NCI-H1417 treated with DMSO at 0.1 percent for 48 hours (cell line): ENCODE measurements at regions not wholly inside any gene's neighbourhood (a gene's known extent, or its start where the extent isn't known, plus 50 kb on each side); places are given as distances from the start of the nearest gene placed in this dataset.
"Not testable (repeated sequence)": the region's sequence is repeated elsewhere in the genome, so short reads cannot be mapped to it uniquely, and the experiment has no call there.

Experiments used
- DNase-seq: peaks from one replicate; lab custom pipeline; 2025; lab: John Stamatoyannopoulos, UW

DNA sequence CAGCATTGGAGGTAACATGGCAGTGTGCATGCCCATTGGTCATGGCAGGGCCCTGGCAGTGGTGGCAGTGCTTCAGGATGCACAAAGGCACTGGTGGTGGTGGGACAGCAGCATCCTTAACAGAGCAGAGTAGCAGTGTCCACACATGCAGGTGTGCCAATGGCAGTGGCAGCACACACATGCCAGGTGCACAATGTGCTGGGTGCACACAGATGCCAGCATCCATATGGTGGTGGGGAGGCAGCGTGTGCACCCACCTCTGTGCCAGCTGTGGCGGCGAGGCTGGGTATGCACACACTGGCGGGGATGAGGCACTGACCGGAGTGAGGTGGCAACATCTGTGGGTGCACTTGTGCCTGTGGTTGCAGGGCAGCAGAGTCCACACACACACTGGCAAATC, 150.6 kb downstream of the SI start:
- no peak for DNase-seq

DNA sequence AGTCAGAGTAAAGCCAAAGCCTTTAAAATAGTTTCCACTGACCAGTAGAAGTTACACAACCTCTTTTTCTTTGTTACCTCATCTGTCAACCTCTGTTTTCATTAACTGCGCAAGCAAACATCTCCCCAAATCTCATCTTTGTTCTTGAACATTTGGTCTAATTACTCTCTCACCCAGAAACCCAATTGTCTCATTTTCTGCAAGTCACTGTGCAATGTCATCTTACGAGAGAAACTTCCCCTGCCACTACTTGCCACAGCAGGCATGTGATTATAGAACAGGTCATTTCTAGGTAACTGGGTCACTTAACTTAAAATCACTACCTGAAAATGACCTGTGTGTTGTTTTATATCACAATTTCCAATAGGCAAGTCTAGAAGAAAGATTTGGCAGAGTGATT, 159.4 kb downstream of the SI start:
- no peak for DNase-seq

DNA sequence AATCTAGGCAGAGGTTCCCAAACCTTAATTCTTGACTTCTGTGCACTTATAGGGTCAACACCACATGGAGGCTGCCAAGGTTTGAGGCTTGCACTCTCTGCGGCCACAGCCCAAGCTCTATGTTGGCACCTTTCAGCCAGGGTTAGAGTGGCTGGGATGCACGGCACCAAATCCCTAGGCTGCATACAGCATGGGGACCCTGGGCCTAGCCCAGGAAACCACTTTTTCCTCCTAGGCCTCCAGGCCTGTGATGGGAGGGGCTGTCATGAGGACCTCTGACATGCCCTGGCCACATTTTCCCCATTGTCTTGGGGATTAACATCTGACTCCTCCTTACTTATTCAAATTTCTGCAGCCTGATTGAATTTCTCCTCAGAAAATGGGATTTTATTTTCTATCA, 165.4 kb downstream of the SI start:
- DNase-seq: no peak

DNA sequence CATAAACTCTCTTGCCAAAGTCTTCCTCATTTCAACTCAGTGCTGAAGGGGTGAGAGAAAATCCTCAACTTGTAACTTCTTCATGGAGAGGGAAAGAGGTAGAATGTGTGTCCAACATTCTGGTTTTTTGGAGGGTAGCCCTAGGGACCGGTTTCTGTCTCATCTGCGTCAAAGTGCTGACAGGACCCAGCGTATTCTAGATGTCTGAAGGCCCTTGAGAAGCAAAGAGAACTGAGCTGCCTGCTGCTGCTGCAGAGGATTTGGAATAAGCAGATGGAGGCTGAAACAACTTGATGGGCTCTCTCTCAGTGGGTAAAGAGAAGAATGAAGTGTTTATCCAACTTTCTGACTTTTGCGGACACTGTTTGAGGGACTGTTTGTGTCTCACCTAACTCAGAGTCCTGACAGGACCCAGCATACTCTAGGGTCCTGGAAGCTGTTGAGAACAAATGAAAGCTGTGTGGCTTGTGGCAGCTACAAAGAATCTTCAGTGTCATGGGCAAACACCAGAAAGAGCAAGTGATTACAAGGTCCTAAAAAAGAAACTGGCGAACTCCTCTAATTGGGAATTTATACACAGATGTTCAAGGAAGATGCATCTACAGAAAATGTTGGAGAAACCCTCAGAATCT, 174.4 kb downstream of the SI start:
- DNase-seq: no peak

DNA sequence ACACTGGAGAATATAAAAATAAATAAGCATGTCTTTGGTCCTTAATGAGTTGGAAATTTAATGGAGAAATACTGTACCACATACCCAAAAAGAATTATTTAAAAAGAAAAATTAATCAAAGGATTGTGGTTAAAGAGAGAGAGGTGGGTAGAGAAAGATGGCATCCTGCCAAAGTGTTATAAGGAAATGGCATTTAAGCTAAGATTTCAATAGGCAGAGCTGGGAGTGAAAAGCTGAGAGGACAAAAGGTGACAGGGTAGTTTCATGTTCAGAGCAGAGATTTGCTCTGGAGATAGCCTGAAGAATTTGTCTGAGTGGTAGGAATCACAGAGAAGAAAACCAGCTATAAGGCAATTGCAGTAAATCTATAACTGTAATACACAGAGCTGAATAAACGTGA, 181.0 kb downstream of the SI start:
- no peak for DNase-seq

DNA sequence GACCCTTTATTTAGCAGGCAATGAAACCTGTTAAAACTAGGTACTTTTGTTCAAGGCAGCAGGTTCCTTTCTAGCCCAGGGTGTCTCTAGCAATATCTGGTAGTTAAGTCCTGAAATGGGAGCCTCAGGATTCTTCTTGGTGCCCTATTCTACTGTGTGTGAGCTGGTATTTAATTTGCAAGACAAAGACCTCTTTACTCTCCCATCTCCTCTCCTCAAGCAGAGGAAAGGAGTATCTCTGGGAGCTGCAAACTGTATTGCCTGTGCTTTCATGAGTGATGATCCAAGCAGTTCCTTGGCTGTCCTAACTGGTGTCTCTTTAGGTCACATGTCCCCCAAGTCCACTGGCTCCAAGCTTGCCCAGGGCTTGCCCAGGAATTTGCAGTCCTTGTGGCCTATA, 188.2 kb downstream of the SI start:
- DNase-seq: no peak

DNA sequence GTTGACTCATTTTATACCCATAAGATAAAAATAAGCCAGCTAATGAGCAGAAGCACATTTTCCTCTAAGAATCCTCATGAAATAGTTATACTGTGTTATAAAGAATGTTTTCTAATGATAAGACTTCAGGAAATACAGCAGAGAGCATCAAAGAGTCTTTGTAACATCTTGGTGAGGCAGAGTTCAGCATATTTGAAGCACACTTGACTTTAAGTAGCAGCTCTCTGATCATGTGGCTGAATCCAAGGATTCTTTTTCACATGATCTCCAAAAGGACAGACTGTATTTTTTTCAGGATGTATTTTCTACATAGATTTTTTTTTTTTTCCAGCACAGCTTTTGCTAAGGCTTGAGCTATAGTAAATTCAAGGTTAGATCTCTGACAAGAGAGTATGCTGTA, 195.1 kb downstream of the SI start:
- DNase-seq: no peak

DNA sequence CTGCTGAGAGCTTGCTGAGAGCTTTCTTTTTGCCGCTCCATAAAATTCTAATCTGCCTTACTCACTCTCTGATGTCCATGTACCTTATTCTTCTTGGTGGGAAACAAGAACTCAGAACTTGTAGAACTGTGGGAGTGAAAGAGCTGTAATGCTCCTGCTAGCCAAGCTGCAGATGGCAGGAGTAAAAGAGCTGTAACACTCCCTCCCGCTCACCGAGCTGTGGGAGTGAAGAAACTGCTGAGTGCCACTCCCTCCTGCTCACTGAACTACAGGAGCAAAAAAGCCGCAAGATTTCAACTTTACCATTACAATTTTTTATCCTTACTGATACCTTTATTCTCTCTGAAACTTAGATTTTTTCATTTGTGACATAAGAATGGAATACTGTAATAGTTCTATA, 199.1 kb downstream of the SI start:
- DNase-seq: no peak

DNA sequence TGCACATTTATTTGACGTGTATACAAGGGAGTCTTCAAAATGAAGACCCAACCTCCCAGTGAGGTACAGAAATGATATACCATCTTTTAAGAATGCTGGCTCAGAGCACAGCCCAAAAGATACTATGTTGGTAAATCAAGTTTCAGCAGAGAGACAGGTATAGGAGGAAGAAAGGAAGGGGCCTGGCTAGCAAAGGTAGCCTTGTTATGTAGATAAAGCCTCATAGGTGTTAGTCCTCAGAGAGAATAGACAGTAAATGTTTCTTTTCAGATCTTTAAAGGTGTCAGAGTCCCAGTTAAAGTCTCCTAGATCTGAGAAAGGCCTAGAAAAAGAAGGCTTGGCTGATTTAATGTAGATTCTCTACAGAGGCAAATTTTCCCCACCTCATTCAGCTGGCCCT, 213.8 kb downstream of the SI start:
- no peak for DNase-seq

DNA sequence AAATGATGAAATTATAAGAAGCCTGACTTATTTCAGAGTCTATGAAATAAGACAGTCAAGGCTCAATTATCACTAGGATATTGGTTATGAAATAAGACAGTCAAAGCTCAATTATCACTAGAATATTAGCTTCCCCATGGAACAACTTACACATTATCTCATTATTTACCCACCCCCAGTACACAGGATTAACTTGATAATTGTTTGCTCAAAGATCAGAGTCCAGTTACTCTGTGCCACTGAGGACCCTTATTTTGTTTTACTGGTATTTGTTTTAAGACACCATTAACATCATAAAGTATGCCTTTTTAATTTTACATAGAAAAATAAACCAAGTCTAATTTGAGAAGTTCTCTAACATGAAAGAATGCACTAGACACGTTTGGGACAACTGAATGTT, 225.4 kb downstream of the SI start:
- DNase-seq: no peak

DNA sequence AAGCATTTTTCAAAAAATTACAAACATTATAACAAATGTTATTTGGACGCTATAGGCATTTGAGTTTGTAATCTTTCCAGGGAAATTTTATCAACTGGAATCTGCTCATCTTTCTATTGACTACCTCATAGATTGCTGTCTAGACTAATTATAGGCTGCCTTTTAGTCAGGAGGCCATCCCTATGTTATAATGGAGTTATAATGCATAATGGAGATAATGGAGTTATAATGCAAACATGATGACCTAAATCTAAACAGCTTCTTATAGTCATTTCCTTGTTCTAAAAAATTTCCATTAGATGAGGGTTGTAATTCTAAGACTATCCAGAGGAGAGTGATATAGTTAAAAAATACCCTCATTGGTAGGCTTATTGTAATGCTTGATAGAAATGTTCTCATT, 226.4 kb downstream of the SI start:
- no peak for DNase-seq

DNA sequence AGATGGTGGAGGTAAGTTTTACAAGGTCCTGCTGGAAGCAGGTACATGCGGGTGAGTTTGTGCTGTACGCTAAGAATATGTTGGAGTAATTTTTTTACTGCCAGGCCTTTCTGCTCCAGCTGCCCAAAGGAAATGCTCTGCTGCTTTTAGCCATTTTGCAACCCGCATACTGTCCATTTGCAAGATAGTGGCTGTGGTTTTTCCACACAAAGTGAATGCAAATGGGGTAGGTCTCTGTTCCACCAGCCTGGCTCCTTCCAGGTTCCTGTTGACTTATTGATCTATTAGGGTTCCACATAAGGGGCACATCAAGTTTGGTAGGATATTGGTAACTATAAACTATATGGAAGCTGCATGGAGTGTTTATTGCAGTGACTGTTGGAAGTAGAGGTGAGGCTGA, 227.1 kb downstream of the SI start:
- no peak for DNase-seq

DNA sequence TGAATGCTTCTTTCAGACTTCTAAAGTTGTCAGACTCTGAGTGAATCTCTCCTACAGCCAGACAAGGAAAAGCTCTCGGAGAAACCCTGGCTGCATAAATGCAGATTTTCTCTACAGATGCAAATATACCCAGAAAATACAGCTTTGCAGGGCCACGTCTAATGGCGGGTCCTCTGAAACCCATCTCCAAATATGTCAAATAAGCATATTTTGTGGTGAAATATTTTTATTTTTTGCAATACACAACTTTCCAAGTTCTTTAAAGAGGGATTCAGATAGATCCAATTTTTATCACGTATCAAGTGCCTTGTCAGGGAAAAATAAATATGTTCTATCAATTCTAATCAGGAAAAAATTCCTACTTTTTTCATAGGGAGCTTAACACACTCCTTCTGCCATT, 229.4 kb downstream of the SI start:
- DNase-seq: no peak

DNA sequence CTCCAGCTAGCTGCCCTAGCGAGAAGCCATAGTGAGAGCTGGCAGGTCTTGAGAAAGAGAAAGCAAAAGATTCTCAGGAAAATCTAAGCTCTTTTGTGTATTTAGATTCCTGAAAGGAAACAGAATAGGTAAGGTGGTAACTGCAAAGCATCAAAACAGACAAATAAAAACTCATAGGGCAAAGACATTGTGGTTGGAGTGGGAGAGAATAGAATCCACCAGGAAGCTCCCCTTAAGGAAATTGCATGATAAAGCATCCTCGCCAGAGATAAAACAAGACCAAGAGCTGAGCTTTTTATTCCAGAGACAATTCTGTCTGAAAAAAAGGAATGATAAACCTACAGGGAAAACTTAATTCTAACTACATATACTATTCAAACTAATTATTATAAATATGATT, 232.6 kb downstream of the SI start:
- no peak for DNase-seq

DNA sequence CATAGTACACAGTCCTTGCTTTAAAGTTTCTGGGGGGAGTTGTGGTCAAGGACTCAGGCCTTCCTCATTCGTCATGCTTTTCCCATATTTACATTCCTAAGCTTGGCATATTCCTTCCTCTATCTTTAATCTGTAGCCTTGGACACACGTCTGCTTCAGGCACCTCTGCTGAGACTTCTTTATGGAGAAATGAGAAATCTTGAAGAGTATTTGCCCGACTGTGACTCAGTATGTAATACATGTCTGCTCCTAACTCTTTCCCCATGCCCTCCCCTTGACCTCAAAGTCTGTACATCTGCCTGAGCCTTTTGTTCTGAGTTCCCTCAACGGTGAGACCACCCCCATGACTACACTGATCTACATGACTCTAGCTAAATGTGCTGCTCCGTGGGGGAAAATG, 246.1 kb downstream of the SI start:
- DNase-seq: no peak

DNA sequence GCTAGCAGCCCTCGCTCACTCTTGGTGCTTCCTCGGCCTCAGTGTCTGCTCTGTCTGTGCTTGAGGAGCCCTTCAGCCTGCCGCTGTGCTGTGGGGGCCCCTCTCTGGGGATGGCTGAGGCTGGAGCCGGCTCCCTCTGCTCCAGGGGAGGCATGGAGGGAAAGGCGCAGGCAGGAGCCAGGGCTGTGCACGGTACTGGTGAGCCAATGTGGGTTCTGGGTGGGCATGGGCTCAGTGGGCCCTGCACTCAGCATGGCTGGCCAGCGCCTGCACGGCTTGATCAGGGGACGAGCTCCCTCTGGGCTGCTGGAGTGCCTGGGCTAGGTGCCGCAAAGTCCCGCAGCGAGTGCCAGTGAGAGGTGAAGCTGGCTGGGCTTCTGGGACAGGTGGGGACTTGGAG, 260.0 kb downstream of the SI start:
- no peak for DNase-seq

DNA sequence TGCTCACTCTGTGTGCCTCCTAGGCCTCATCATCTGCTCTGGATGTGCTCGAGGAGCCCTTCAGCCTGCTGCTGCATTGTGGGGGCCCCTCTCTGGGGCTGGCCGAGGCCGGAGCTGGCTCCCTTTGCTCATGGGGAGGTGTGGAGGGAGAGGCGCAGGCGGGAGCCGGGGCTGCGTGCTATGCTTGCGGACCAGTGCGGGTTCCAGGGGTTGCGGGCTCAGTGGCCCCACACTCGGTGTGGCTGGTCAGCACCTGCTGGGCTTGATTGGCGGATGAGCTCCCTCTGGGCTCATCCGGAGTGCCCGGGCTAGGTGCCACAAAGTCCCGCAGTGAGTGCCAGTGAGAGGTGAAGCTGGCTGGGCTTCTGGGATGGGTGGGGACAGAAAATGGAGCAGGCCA, 264.2 kb downstream of the SI start:
- no peak for DNase-seq

DNA sequence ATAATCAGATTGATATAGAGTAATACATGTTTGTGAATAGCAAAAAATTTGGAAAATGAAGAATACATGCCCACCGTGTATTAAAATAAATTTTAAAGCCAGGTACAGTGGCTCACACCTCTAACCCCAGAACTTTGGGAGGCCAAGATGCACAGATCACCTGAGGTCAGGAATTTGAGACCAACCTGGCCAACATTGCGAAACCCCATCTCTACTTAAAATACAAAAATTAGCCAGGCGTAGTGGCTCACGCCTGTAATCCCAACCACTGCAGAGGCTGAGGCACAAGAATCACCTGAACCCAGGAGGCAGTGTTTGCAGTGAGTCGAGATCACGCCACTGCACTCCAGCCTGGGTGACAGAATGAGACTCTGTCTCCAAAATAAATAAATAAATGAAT, 266.3 kb downstream of the SI start:
- no peak for DNase-seq

DNA sequence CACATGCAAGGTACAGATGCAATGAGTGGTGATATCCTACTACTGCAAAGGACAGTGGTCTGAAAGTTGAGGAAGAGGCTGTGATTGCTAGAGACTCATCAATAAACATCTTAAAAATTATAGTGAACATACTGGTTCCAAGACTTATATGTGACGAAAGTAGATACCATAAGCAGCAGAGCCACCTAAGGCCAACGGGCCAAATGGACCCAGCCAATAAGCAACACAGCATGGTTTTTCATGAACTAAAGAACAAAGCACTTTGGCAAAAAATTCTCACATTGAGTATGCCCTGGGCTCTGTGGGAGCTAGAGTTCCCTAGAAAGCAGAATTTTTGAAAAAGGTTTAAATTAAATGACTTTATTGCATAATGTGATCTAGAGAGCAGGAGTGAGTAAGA, 272.1 kb downstream of the SI start:
- DNase-seq: no peak

DNA sequence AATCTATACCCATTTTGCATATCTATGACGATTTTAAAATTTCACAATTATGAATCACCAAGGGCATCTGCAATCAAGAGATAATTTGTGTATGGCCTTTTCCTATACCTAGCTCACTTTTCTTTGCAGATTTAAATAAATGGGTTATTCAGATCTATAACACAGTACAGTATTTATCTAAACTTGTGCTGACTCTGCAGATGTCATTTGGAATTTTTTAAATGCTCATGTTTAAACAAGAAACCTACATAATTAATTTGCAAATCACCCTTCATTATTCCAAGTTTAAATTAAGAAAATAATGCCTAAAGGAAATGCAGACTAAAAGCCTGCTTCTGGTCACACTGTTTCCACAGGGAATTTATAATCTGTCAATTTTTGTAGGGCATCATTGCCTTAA, 284.2 kb downstream of the SI start:
- no peak for DNase-seq

DNA sequence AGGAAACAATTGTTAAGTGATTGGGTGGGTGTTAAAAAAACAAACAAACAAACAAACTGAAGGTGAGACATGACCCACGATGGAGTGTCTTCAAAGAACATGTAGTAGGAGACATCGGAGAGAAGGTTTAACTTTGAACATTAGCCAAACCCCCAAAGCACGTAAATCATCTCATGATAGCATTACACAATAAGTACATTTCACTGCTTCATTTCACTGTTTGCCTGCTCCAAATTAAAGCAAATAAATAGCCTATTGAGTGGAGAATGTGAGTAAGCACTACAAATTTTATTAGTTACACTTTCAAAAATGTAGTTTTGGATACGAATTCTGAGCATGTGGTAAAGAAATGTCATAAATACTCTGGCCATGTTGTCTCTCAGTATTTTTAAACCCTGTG, 287.0 kb downstream of the SI start:
- no peak for DNase-seq

DNA sequence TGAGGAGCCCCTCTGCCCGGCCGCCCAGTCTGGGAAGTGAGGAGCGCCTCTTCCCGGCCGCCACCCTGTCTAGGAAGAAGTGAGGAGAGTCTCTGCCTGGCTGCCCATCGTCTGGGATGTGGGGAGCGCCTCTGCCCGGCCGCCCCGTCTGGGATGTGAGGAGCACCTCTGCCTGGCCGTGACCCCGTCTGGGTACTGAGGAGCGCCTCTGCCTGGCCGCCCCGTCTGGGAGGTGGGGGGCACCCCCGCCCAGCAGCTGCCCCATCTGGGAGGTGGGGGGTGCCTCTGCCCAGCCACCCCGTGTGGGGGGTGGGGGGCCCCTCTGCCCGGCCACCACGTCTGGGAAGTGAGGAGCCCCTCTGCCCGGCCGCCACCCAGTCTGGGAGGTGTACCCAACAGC, 293.9 kb downstream of the SI start:
- not testable (repeated sequence) for DNase-seq

DNA sequence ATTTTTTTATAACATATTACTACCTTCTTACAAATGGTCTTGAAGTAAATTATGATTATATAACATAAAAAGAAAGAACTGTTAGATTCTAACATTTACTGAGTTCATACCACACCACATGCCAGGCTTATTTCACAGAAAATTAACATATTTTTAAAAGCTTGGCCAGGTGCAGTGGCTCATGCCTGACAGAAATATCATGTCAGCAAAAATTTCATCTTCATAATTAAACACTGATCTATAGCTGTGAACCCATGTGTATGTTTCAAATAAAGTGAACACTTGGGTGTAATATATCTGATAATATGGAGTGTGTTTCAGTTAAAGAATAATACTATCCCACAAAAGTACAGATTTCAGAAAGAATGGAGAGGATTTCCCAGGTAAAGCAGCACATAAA, 296.5 kb downstream of the SI start:
- no peak for DNase-seq

DNA sequence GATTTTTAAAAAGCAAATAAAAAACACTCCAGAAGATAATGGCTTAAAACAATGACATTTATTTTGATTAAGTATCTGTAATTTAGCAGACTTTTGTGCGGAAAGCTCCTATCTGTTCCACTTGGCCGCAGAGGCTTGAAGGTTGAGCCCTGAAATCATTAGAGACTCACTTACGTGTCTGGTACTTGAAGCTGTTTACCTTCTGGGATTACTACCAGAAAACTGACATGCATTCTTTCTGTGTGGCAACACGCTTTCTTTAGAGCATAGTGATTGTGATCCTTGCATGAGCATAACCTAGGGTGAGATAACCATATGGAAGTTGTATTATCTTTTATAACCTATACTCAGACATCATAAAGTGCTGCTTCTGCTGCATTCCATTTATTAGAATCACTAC, 298.5 kb downstream of the SI start:
- DNase-seq: no peak

DNA sequence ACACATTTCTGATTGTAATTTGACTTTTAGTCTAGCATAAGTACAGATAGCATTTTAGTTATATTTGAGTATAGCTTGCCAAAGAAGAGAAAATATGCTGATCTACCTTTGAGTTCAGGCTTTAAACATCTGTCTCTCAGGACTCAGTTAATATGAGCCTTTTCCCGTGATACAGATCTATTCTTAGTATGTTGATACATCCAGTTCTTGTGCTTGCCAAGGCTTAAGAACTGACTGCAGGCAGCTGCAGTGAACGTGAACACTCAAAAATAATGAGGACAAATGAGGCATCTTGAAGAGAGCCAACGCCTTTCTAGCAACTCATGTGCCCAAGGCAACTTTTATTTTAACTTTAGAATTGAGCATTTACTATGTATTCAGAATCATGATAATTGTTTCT, 325.5 kb downstream of the SI start:
- no peak for DNase-seq
